ENCODE measurements at regions not wholly inside any gene's neighbourhood (a gene's known extent, or its start where the extent isn't known, plus 50 kb on each side); places are given as distances from the start of the nearest gene placed in this dataset.

GRCh38 chr2:125254010-125254409 lies 1228.9 kb downstream of the CNTNAP5 start:
- TF ChIP-seq POLR2A (IDR thresholded peaks at IDR 0.05; ENCODE audit: low read depth, low read length) (no peak), TAF1 (IDR thresholded peaks at IDR 0.05; ENCODE audit: low read depth, low read length) (no peak), POLR2AphosphoS5 (IDR thresholded peaks at IDR 0.05; ENCODE audit: low read depth, low read length) (no peak), PAX5 (IDR thresholded peaks at IDR 0.05; ENCODE audit: insufficient read depth, low read length, severe bottlenecking) (no peak), SPI1 (IDR thresholded peaks at IDR 0.05; ENCODE audit: low read depth, low read length) (no peak), POU2F2 (IDR thresholded peaks at IDR 0.05; ENCODE audit: low read depth, low read length) (no peak)
